Progenitor cell of endocrine pancreas (in vitro differentiated cells): ENCODE measurements at regions not wholly inside any gene's neighbourhood (a gene's known extent, or its start where the extent isn't known, plus 50 kb on each side); places are given as distances from the start of the nearest gene placed in this dataset.

Experiments
- DNase-seq: peaks from one replicate; pipeline ENCODE4 v3.0.0; 2021; ENCODE audit warnings: low spot score; ENCODE audit not compliant: unreplicated experiment
- H3K27ac Mint-ChIP-seq: 2 replicates; pipeline ENCODE4 v1.8.0; 2021; ENCODE audit warnings: mild to moderate bottlenecking, moderate library complexity, mixed read lengths
- H3K27me3 Mint-ChIP-seq: 2 replicates; pipeline ENCODE4 v1.8.0; 2021; ENCODE audit warnings: mixed read lengths
- H3K36me3 Mint-ChIP-seq: 2 replicates; pipeline ENCODE4 v1.8.0; 2022; ENCODE audit warnings: mixed read lengths; ENCODE audit not compliant: insufficient read depth
- H3K4me1 Mint-ChIP-seq: 2 replicates; pipeline ENCODE4 v1.8.0; 2021; ENCODE audit warnings: low read depth, mixed read lengths
- H3K4me3 Mint-ChIP-seq: 2 replicates; pipeline ENCODE4 v1.8.0; 2021; ENCODE audit warnings: low read depth, mild to moderate bottlenecking, moderate library complexity, mixed read lengths
- H3K9me3 Mint-ChIP-seq: 2 replicates; pipeline ENCODE4 v1.8.0; 2021; ENCODE audit warnings: low read depth, mixed read lengths
- CTCF ChIP-seq: fragments of 200-600 bp; sonication (generic); IDR thresholded peaks from one replicate; pipeline ENCODE4 v1.5.0; 2021; ENCODE audit warnings: antibody characterized with exemption, mild to moderate bottlenecking; ENCODE audit not compliant: unreplicated experiment

DNA sequence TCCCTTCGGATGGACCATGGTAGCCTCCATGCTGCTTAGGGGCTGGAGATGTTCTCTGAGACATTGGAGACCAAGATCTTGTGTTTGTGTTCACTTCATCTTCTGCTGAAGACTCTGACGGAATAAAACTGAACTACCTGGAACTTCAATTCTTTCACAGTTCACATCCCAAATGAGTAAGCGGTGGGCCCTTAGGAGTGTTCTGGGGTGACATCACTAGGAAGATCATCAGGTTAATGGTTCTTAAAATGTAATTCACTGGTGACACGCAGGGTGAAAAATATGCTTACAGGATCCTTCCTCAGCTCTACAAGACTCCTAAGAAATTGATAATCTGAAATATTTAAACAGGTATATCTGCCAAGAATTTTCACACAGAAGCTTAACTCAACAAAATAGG lies 561.5 kb downstream of the SEMA5A start:
- Mint-ChIP-seq H3K4me3 (no peak overlapping the region), H3K9me3 (no peaks in the 10 kb centered on the region), H3K4me1 (no peaks in the 10 kb centered on the region), H3K36me3 (no peaks in the 10 kb centered on the region), H3K27me3 (peaks cover 3% of the 10 kb centered on the region), H3K27ac (no peak overlapping the region)
- no peak for TF ChIP-seq CTCF
- DNase-seq = no peak
